ACC112 (cell line): ENCODE measurements at regions not wholly inside any gene's neighbourhood (a gene's known extent, or its start where the extent isn't known, plus 50 kb on each side); places are given as distances from the start of the nearest gene placed in this dataset.
"Not testable (repeated sequence)": the region's sequence is repeated elsewhere in the genome, so short reads cannot be mapped to it uniquely, and the experiment has no call there.

Experiments
- H2AFZ ChIP-seq: fragments of 200-600 bp; sonication (generic); one replicate; pipeline ENCODE4 v1.6.0; 2017; ENCODE audit warnings: antibody characterized with exemption, low read length; ENCODE audit not compliant: unreplicated experiment
- H3K27ac ChIP-seq: fragments of 200-600 bp; sonication (generic); 2 replicates; pipeline ENCODE4 v1.5.1; 2014; ENCODE audit warnings: low read depth, mild to moderate bottlenecking, antibody characterized with exemption, low read length, moderate library complexity
- H3K27me3 ChIP-seq: fragments of 200-600 bp; sonication (generic); 2 replicates; pipeline ENCODE4 v1.6.1; 2014; ENCODE audit warnings: mild to moderate bottlenecking, antibody characterized with exemption, low read length, moderate library complexity, mixed read lengths; ENCODE audit not compliant: insufficient read depth
- H3K36me3 ChIP-seq: fragments of 200-600 bp; sonication (generic); 2 replicates; pipeline ENCODE4 v1.6.1; 2016; ENCODE audit warnings: mild to moderate bottlenecking, antibody characterized with exemption, low read length, moderate library complexity, mixed read lengths; ENCODE audit not compliant: insufficient read depth
- H3K4me1 ChIP-seq: fragments of 200-600 bp; sonication (generic); one replicate; pipeline ENCODE4 v1.6.1; 2016; ENCODE audit warnings: low read length, mixed read lengths; ENCODE audit not compliant: insufficient read depth, unreplicated experiment, control insufficient read depth
- H3K4me3 ChIP-seq: fragments of 200-600 bp; sonication (generic); 2 replicates; pipeline ENCODE4 v1.5.1; 2014; ENCODE audit warnings: mild to moderate bottlenecking, low read depth, low read length
- H3K79me2 ChIP-seq: fragments of 200-600 bp; sonication (generic); one replicate; pipeline ENCODE4 v1.6.0; 2016; ENCODE audit warnings: low read length; ENCODE audit not compliant: control insufficient read depth, unreplicated experiment, insufficient read depth

GRCh38 chr12:116666829-116667228 lies 71.0 kb downstream of the SPRING1 start:
- not testable (repeated sequence) for H3K79me2 ChIP-seq, H3K36me3 ChIP-seq, H3K4me1 ChIP-seq, H3K4me3 ChIP-seq, H2AFZ ChIP-seq, H3K27ac ChIP-seq, H3K27me3 ChIP-seq

- H3K79me2 ChIP-seq, result no peaks in the 10 kb centered on the region
- H3K36me3 ChIP-seq, result no peaks in the 10 kb centered on the region
- H3K27me3 ChIP-seq, result no peaks in the 10 kb centered on the region
- H3K4me3 ChIP-seq, result no peak overlapping the region
- no peaks in the 10 kb centered on the region for H3K4me1 ChIP-seq
- no peak overlapping the region for H2AFZ ChIP-seq
- H3K27ac ChIP-seq, result no peak overlapping the region
Measured at GRCh38 chr12:116666305-116666673, 71.6 kb downstream of the SPRING1 start.

- no peaks in the 10 kb centered on the region for H3K27me3 ChIP-seq
- H3K36me3 ChIP-seq, result no peaks in the 10 kb centered on the region
- no peak overlapping the region for H3K4me3 ChIP-seq
- no peaks in the 10 kb centered on the region for H3K4me1 ChIP-seq
- no peaks in the 10 kb centered on the region for H3K79me2 ChIP-seq
- no peak overlapping the region for H2AFZ ChIP-seq
- no peak overlapping the region for H3K27ac ChIP-seq
Measured at GRCh38 chr12:116665666-116666304, 72.1 kb downstream of the SPRING1 start.

- Histone ChIP-seq H3K36me3 (no peaks in the 10 kb centered on the region), H3K27me3 (no peaks in the 10 kb centered on the region), H3K4me3 (no peak overlapping the region), H3K4me1 (peaks cover 9% of the 10 kb centered on the region), H2AFZ (no peak overlapping the region), H3K27ac (no peak overlapping the region), H3K79me2 (no peaks in the 10 kb centered on the region)
Measured at GRCh38 chr12:116664085-116664484, 73.8 kb downstream of the SPRING1 start.

- Histone ChIP-seq H3K27me3 (no peaks in the 10 kb centered on the region), H3K4me3 (no peak overlapping the region), H3K4me1 (peaks cover 14% of the 10 kb centered on the region), H3K27ac (no peak overlapping the region), H3K79me2 (no peaks in the 10 kb centered on the region), H3K36me3 (no peaks in the 10 kb centered on the region), H2AFZ (no peak overlapping the region)
Measured at GRCh38 chr12:116662612-116663144, 75.2 kb downstream of the SPRING1 start.

GRCh38 chr12:116661341-116661740 lies 76.5 kb downstream of the SPRING1 start:
- Histone ChIP-seq H3K27ac (no peak overlapping the region), H3K4me3 (no peak overlapping the region), H3K4me1 (peaks cover 14% of the 10 kb centered on the region), H2AFZ (no peak overlapping the region), H3K36me3 (no peaks in the 10 kb centered on the region), H3K79me2 (no peaks in the 10 kb centered on the region), H3K27me3 (no peaks in the 10 kb centered on the region)

GRCh38 chr12:116660740-116661139 lies 77.1 kb downstream of the SPRING1 start:
- H3K27ac ChIP-seq, H3K36me3 ChIP-seq: not testable (repeated sequence)
- peaks cover 14% of the 10 kb centered on the region for H3K4me1 ChIP-seq

GRCh38 chr12:116659771-116660481 lies 77.9 kb downstream of the SPRING1 start:
- Histone ChIP-seq H2AFZ (no peak overlapping the region), H3K79me2 (no peaks in the 10 kb centered on the region), H3K27me3 (no peaks in the 10 kb centered on the region), H3K4me1 (peaks cover 14% of the 10 kb centered on the region), H3K27ac (no peak overlapping the region), H3K4me3 (no peak overlapping the region), H3K36me3 (no peaks in the 10 kb centered on the region)

More at GRCh38 chr12:116660740-116661139, 77.1 kb downstream of the SPRING1 start:
- not testable (repeated sequence) for H3K79me2 ChIP-seq, H3K27me3 ChIP-seq, H3K4me3 ChIP-seq, H2AFZ ChIP-seq

GRCh38 chr12:116657921-116658495 lies 79.9 kb downstream of the SPRING1 start:
- peak overlapping the region; percentile 72 for H3K4me3 ChIP-seq
- no peak overlapping the region for H3K27ac ChIP-seq
- peaks cover 14% of the 10 kb centered on the region for H3K4me1 ChIP-seq
- no peaks in the 10 kb centered on the region for H3K79me2 ChIP-seq
- H3K36me3 ChIP-seq, result no peaks in the 10 kb centered on the region
- H3K27me3 ChIP-seq, result peaks cover 5% of the 10 kb centered on the region; the same call in 1 of the 2 replicates
- peak overlapping the region; percentile 61 for H2AFZ ChIP-seq

- Histone ChIP-seq H3K79me2 (no peaks in the 10 kb centered on the region), H2AFZ (no peak overlapping the region), H3K4me1 (peaks cover 14% of the 10 kb centered on the region)
Measured at GRCh38 chr12:116656306-116656705, 81.6 kb downstream of the SPRING1 start.

More at GRCh38 chr12:116656306-116656705, 81.6 kb downstream of the SPRING1 start:
- Histone ChIP-seq H3K4me3 (no peak overlapping the region), H3K27ac (no peak overlapping the region), H3K36me3 (no peaks in the 10 kb centered on the region), H3K27me3 (peaks cover 8% of the 10 kb centered on the region; the same call in 1 of the 2 replicates)
